GM19351 (cell line): ENCODE measurements at regions not wholly inside any gene's neighbourhood (a gene's known extent, or its start where the extent isn't known, plus 50 kb on each side); places are given as distances from the start of the nearest gene placed in this dataset.

Experiments
- ATAC-seq: cut with Tn5 transposase; IDR thresholded peaks from one replicate; pipeline ENCODE4 v1.9.1; 2021; ENCODE audit warnings: mild to moderate bottlenecking, moderate library complexity; ENCODE audit not compliant: unreplicated experiment

DNA sequence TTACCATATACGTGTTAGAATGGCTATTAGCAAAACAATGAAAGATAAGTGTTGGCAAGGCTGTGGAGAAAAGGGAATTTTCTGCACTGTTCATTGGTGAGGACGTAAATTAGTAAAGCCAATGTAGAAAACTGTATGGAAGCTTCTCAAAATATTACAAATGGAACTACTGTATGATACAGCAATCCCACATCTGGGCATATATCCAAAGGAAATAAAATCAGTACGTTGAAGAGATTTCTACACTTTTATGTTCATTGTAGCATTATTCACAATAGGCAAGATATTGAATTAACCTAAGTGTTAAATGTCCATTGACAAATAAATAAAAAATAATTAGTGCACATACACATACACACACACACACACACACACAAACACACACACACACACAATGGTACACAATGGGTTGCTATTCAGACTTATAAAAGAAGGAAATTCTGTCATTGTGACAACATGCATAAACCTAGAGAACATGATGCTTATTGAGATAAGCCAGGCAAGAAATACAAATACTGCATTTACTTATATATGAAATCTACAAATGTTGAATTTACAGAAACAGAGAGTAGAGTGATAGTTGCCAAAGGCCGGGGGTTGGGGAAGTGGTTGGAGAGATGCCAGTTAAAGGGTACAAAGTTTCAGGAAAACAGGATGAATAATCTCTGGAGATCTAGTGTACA, 565.8 kb upstream of the LRRC4C start:
- no peak for ATAC-seq

GRCh38 chr11:42034826-42035225, 575.4 kb upstream of the LRRC4C start:
- no peak for ATAC-seq

- ATAC-seq, result no peak
Measured at GRCh38 chr11:42036201-42036600, 576.7 kb upstream of the LRRC4C start.

DNA sequence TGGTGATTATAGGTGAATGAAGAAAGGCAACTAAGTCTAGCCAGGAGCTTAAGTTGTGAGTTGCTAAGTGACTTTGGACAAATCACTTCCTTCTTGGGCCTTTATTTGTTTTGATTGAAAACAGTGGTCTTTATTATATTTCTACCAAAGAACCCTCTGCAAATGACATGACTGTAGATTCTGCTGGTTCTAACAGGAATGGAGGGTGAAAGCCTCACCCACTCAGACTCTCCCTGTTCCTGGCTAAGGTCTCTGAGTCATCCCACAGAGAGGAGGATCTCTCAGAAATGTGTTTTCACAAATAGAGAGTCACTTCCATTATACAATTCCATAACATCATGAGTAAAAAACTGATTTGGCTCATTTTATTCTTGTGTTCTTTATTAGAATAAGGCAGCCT, 583.9 kb upstream of the LRRC4C start:
- no peak for ATAC-seq

DNA sequence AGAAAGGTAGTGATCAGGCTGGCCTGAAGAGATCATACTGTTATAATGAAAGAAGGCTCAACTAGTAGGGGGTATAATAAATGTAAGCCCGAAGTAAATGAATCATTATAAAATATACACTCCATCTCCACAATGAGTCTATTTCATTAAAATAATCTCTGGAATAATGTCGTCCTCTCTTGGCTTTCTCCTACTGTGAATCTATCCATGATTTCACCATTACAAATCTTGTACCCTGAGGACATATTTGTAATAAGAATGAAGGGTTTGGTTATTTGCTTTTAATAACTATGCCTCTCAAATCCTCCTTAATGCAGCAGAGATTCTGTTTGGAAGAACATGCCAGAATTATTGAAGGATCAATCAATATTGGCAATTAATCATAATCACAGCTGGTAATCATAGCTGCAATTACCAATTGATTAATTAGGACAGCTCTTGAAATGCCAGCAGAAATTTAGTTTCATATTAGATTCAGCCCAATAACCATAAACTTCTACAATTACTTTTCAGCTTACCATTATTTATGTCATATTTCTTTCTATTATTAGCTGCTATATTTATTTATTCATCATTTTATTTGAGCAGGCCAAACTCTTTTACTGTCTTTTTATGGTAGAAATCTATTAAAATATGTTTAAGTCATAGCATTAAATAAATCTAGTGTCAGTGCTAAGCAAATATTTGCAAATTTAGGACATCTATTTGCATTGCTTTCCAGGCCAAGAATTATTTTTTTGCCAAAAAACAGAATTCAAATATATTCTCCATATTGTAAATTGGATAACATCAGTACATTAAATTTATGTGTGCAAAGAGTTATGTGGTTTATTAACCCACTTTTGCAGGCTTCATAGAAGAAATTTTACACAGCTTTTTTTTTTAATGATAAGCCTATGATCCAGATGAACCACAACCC, 588.4 kb upstream of the LRRC4C start:
- no peak for ATAC-seq

- no peak for ATAC-seq
Measured at GRCh38 chr11:42049186-42049585, 589.7 kb upstream of the LRRC4C start.

- no peak for ATAC-seq
Measured at GRCh38 chr11:42049650-42050049, 590.2 kb upstream of the LRRC4C start.

DNA sequence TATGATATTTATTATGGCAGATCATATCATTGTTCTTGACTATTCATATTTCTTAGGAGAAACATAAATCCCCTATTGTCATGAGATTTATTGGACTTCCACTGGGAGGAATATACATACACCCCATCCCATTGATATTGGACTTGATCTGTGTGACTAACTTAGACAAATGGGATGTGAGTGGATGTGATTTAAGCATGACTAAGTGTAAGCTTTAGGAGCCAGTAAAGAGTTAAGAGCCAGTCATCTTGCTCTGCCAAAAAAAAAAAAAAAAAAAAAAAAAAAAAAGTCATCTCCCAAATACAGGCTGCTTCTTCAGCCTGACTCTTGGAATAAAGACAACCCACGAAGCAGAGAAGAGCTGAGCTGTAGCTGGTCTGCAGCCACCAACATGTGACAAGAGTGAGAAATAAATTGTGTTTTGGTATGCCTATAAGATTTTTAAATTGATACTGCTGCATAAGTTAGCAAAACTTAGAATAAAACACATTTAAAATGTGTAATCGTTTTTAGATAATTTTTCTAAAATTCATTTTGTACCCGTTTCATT, 595.0 kb upstream of the LRRC4C start:
- ATAC-seq, result no peak

- ATAC-seq, result no peak
Measured at GRCh38 chr11:42055606-42056005, 596.2 kb upstream of the LRRC4C start.

DNA sequence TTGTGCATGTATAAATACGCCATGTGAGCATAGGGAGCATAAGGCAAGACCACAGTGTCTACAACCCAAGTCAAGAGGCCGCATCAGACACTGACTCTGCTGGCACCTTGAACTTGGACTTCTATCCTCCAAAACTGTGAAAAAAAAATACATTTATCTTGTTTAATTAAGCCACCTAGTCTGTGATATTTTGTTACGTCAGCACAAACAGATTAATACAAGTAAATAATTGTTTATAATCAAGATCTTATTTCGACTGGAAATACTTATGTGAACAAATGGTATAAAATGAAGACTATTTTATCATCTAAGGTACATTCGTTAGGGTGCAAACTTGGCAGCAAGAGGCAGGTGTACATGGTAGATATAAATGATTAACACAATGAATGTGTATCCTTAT, 599.3 kb upstream of the LRRC4C start:
- ATAC-seq, result no peak

GRCh38 chr11:42065199-42065598, 605.7 kb upstream of the LRRC4C start:
- no peak for ATAC-seq

GRCh38 chr11:42066113-42066512, 606.7 kb upstream of the LRRC4C start:
- ATAC-seq, result no peak

DNA sequence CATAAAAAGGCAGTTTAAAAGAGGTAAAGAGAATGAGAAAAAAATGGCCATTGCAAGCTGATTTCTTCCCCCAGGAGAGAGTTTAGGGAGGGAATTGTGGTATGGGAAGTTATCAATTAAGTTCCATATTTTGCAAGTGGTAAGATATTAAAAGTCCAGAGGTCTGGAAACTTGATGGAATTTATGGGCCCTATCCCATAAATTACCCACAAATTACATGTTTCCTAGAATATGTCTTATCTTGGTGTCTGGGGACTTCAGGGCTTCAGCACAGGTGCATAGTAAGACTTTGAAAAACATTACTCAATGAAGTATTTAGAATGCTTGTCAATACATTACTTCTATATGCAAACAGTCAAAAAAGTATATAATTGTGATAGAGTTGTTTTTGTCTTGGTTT, 614.9 kb upstream of the LRRC4C start:
- no peak for ATAC-seq

DNA sequence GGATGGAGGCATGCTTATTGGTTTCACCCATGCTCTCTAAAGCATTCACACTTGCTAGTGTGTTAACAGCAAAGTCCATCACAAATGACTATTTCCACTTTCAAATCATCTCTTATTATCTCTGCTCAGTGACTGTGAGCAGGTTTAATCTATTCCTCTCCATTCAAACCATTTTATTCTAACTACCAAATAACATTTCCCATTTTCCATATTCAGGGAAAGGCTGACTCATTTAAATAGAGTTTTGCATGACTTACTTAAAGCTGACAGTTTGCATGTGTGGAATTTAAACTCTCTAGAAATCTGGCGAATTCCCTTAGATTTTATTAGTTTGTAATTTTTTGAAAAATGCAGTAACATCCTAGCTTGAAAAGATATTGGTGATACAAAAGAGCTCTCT, 615.7 kb upstream of the LRRC4C start:
- no peak for ATAC-seq

DNA sequence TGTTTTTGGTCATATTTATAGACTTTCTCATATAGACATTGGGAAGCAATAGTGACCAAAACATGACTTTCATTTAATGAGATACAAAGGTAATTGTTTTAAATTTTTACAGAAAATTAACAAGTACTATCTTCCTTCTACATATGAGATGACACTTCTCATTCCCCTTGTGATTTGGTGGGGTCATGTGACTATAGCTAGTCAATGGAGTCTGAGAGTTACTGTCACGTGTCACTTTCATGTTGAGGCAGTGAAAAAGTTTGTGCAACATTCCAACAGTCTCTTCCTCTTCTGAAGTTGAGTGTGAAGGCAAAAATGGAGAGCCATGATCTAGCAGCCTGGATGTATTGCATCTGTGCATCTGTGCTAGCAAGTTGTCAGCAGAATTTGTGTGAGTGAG, 618.3 kb upstream of the LRRC4C start:
- no peak for ATAC-seq

DNA sequence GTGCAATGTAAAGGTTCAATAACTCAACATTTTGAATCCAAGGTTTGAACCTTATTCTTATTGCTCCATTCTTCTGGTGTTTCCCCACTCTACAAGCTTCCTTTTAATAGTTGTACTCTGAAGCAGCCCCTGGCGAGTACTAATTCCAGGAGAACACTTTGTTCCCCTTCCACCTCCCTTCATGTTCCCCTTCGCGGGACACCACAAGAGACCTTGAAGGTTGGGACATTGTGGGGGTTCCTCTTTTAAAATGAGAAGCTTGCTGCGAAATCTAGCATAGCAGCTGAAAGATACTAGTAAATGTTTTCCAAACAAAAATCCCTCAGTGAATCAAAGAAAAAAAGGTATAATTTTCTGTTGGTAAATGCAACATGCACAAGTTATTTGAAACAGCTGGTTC, 626.3 kb upstream of the LRRC4C start:
- ATAC-seq, result no peak

GRCh38 chr11:42093541-42093940, 634.1 kb upstream of the LRRC4C start:
- ATAC-seq, result no peak

GRCh38 chr11:42098075-42098474, 638.6 kb upstream of the LRRC4C start:
- no peak for ATAC-seq

DNA sequence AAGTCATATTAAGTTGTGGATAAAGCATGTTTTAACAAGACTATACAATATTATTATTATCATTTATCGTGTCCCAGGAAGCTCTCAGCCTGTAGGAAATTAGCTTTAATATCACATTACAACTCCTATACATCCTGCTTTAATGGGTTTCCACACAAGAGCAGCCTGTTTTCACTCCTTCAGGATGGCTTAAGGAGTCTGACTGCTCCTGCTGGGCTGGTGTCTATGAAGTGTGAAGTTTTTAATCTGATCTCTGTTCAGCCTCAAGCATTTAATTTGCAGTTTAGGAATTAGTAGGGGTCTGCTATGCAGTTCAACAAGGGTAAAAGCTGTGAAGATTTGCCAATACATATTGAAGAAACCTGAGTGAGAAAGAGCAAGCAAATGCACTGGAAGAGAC, 653.4 kb upstream of the LRRC4C start:
- no peak for ATAC-seq

DNA sequence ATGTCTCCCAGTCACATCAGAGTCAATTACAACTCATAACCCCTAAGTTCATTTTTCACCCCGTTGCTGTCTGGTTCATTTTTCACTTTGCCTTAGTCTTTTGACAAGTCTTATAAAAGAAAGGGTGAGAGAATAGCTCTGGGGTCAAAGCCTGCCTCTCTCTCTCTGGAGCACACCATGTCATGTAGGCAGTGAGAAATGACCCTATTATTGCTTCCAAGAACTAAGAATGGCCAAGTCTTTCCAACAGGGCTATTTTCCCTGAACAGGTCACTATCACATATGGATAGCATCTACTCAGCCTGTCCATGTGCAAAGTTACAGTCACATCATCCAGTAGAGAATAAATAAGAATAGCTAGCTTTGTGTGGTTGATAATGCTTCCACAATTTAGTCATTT, 655.5 kb upstream of the LRRC4C start:
- no peak for ATAC-seq

GRCh38 chr11:42138454-42138853, 679.0 kb upstream of the LRRC4C start:
- ATAC-seq, result no peak

- no peak for ATAC-seq
Measured at GRCh38 chr11:42145311-42145710, 685.9 kb upstream of the LRRC4C start.
